GM18520 (cell line): ENCODE measurements at regions not wholly inside any gene's neighbourhood (a gene's known extent, or its start where the extent isn't known, plus 50 kb on each side); places are given as distances from the start of the nearest gene placed in this dataset.
"Not testable (repeated sequence)": the region's sequence is repeated elsewhere in the genome, so short reads cannot be mapped to it uniquely, and the experiment has no call there.

Experiments
- ATAC-seq: cut with Tn5 transposase; IDR thresholded peaks from one replicate; pipeline ENCODE4 v1.9.1; 2021; ENCODE audit not compliant: unreplicated experiment

GRCh38 chr1:199089393-199090122, 450.7 kb downstream of the PTPRC start:
- peak; percentile 91 for ATAC-seq

DNA sequence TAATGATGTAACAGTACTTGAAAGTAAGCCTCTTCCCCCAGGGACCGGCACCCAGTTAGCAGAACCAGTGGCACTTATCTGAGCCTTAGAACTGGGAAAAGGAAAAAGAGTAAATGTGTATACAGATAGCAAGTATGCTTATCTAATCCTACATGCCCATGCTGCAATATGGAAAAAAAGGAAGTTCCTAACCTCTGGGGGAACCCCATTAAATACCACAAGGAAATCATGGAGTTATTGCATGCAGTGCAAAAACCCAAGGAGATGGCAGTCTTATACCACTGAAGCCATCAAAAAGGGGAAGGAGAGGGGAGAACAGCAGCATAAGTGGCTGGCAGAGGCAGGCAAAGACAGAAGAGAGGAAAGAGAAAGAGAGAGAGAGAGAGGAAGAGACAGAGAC, 456.8 kb downstream of the PTPRC start:
- not testable (repeated sequence) for ATAC-seq

GRCh38 chr1:199096591-199096990, 457.8 kb downstream of the PTPRC start:
- ATAC-seq = no peak

DNA sequence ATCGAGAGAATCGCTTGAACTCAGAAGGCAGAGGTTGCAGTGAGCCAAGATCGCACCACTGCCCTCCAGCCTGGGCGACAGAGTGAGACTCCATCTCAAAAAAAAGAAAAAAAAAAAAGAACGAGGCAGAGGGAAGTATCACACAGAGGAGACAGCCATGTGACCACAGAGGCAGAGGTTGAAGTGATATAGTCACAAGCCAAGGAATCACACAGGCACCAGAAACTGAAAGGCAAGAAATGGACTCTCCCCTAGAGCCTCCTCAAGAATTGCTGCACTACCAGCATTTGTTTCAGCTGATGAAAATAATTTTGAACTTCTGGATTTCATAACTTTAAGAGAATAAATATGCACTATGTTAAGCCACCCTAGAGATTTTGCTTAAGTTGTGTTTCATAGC, 459.6 kb downstream of the PTPRC start:
- no peak for ATAC-seq

GRCh38 chr1:199101139-199101538, 462.3 kb downstream of the PTPRC start:
- no peak for ATAC-seq

GRCh38 chr1:199101635-199102034, 462.8 kb downstream of the PTPRC start:
- ATAC-seq = no peak

DNA sequence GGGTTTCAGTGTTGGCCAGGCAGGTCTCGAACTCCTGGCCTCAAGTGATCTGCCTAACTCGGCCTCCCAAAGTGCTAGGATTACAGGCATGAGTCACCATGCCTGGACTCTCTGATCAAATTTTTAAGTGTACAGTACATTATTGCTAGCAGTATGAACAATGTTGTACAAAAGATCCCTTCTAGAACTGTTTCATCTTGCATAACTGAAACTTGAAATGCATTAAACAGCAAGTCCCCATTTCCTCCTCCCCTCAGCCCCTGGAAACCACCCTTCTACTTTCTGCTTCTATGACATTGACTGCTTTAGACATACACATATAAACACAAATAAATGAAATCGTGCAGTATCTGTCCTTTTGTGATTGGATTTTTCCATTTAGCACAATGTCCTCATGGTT, 463.4 kb downstream of the PTPRC start:
- ATAC-seq = peak; percentile 67

DNA sequence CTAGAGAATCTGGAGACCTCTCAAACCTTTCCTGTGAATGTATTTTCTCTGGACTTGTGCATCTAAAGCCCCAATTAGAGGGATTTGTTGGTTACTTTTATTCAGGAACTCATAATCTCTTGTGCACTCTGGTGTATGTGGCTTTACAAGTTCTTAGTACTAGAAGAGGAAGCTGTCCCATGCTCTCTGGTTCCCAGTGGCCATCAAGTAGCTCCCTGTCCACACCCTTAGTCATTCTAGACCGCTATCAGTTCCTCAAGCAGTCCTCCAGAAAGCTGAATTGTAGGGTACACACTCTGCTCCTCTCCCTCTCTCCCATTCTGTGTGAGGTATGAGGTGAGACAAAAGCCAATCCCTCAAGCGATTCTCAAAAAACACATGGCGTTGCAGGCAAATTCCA, 470.3 kb downstream of the PTPRC start:
- ATAC-seq = no peak

- ATAC-seq = no peak
These were observed 473.5 kb downstream of the PTPRC start for GRCh38 chr1:199112365-199112764.

DNA sequence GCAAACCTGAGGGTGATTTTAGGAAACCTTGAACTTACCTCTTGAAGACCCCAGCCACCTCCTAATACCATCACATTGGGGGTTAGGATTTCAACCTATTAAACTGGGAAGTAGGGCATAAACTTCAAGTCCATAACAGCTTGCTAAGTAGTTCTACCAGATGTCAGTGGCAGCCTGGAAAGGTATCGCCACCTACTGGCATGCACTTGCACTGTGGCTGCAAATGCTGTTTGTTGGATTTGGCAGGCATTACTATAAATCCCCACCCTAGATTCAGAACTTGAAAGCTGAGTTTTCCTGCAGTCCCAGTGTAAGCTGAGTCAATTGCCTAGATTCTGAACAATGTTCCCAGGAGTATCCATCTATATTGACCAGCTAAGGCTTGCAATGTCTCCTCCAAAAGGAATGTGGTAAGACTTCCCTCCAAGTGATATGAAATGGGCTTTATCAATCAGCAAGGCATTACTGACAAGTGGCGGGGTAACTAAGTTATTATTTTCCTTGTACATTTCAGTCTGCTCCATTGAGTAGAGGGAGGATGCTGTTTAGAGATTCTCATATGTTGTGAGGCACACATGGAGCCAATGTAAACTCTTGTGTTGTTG, 474.5 kb downstream of the PTPRC start:
- ATAC-seq = peak; percentile 43

DNA sequence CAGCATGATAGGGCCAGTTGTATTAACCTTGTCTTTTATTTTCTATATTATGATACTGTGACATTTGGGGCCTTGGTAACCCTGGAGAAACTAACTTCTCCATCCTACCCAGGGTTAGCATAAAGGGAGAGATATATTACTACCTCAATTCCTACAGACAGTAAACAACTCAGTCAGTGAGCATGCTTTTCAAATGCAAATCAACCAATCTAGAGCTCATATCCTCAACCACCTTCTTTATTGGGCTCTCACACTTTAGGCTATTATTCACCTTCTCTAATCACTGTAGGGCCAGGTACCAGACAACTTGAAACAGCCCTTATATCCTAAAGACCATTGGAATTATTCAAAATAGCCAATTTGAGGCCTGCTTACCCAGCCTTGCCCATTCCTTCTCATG, 477.6 kb downstream of the PTPRC start:
- no peak for ATAC-seq

GRCh38 chr1:199121047-199121446, 482.2 kb downstream of the PTPRC start:
- ATAC-seq = no peak

DNA sequence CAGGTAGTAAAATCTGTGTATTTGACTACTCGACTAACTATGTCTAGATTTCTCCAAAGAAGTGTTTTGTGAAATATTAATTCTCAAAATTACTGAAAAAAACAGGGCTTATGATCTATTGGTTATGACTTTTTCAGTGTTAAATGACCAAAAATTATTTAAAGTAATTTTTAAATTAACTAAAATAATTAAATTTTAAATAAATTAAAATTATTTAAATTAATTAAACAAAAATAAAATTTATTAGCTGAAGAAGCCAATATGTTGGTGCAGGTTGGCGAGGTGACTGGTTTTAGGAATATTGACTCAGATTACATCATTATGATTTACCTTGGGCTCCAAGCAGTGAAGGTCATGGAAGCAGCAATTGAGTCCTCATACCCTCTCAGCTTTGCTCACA, 483.2 kb downstream of the PTPRC start:
- no peak for ATAC-seq

DNA sequence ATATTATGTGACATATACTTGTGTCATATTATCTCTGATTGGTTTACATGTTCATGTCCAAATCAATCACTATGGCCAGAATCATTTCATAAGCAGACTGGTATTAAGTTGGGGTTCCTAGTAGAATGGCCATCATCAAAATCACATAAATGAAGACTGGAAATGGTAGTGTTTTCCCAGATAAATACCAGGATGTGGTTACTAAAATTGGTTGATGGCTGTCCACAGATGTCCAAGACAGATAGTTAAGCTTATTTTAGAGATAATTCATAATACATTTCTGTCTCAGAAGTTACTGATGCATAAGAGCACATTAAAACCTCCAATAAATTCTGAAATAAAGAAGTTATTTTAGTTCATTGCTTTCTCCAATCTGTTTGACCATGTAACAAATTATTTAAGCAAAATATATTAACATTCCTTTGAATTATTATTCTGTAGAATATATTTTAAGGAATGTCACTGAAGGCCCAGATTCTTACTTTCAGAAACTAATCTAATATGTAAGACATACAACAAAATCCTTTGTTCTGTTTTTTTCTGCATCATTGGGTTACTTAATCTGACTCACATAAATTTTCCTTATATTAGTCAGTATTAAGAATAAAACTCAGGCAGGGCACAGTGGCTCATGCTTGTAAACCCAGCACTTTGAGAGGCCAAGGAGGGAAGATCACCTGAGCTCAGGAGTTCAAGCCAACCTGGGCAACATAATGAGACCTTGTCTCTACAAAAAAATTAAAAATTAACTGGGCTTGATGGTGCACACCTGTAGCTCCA, 483.9 kb downstream of the PTPRC start:
- ATAC-seq = no peak

DNA sequence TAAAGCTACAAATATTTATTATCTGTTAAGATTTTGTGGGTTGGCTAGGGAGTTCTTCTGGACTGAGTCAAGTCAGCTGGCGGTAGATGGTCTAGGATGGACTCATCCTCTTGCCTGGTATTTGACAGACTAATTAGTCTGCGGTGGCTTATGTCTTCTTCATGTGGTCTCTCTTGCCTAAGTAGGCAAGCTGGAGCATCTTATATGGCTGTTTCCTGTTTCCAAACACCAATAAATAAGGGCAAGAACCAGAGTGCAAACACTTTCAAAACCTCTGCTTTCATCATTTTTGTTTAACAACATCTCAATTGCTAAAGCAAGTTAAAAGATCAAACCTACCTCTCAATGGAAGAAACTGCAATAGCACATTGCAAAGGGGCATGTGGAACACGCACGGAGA, 484.8 kb downstream of the PTPRC start:
- no peak for ATAC-seq

- ATAC-seq = no peak
These were observed 485.5 kb downstream of the PTPRC start for GRCh38 chr1:199124351-199124750.

- no peak for ATAC-seq
These were observed 490.4 kb downstream of the PTPRC start for GRCh38 chr1:199129247-199129646.

DNA sequence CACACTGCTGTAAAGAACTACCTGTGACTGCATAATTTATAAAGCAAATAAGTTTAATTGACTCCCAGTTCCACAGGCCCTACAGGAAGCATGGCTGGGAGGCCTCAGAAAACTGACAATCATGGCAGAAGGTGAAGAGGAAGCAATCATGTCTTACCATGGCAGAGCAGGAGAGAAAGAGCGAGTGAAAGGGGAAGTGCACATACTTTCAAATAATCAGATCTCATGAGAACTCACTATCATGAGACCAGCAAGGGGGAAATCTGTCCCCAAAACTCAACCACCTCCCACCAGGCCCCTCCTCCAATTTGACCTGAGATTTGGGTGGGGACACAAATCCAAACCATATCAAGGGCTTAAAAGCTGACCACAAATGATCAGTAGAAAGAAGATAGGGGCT, 493.2 kb downstream of the PTPRC start:
- no peak for ATAC-seq

- no peak for ATAC-seq
These were observed 497.1 kb downstream of the PTPRC start for GRCh38 chr1:199135901-199136300.

DNA sequence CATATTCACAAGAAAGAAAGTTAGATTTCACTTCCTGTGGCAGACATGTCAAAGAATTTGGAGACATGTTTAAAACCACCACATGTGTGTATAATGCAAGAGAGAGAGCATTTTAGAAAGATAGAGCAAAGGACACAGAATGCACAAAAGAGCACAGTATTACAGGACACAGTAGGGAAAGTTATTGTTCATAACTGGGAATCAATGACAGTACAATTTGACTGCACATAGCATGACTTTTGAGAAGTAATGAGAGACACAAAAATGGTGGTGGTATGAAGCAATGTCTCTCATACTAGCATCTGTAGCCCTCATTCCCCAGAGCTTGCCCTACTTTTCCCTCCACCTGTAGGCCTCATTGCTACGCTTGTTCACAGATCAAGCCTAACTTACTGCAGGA, 499.2 kb downstream of the PTPRC start:
- no peak for ATAC-seq

DNA sequence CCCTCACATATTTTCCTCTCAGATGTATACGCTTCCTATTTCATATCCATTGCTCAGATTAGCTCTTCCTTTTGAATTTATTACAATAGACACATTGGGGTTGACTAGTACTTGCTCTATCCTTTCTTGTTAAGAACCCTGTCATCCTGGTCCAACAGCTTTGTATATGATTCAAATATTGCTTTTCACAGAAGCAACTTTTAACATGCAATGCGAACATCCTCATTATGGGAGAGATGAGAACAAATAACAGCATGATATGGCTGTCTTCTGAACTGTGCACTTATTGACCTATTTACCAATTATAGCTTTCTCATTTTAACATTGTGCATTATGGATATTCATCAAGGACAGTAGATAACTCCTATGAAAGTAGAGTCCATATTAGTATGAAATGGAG, 510.8 kb downstream of the PTPRC start:
- ATAC-seq = no peak

DNA sequence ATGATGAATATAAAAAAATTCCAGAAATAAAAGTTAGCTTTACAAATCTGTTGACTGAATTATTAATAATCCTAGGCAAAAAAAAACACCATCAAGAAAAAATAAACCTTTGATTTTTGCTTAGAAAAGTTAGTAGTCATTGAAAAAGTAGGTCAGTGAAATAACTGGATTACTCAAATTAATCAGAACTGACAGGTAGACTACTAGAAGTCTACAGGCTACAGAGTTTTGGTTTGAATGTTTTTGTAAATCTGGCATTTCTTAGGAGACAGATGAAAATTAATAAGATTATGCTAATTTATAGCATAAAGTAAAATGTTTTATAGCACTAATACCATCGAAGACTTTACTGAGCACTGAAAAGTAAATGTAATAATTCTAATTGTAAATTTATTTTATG, 511.9 kb downstream of the PTPRC start:
- ATAC-seq = no peak
